Ishikawa (cell line): ENCODE measurements at regions not wholly inside any gene's neighbourhood (a gene's known extent, or its start where the extent isn't known, plus 50 kb on each side); places are given as distances from the start of the nearest gene placed in this dataset.

Experiments used
- CEBPB ChIP-seq: IDR thresholded peaks from 2 replicates; pipeline ENCODE4 v1.6.1; 2012
- CREB1 ChIP-seq: IDR thresholded peaks from 2 replicates; pipeline ENCODE4 v1.6.1; 2012; ENCODE audit warnings: low read depth
- EGR1 ChIP-seq: IDR thresholded peaks from 2 replicates; pipeline ENCODE4 v1.6.1; 2012
- EP300 ChIP-seq: IDR thresholded peaks from 2 replicates; pipeline ENCODE4 v1.6.1; 2012; ENCODE audit warnings: borderline replicate concordance
- FOXM1 ChIP-seq: IDR thresholded peaks from 2 replicates; pipeline ENCODE4 v1.6.1; 2012; ENCODE audit warnings: low read depth, borderline replicate concordance
- MAX ChIP-seq: IDR thresholded peaks from 2 replicates; pipeline ENCODE4 v1.6.1; 2012
- NFIC ChIP-seq: IDR thresholded peaks from 2 replicates; pipeline ENCODE4 v1.6.1; 2012
- RAD21 ChIP-seq: IDR thresholded peaks from 2 replicates; pipeline ENCODE4 v1.6.1; 2012; ENCODE audit warnings: low read depth
- REST ChIP-seq: IDR thresholded peaks from 2 replicates; pipeline ENCODE4 v1.6.1; 2012; ENCODE audit warnings: low read depth, mild to moderate bottlenecking
- TAF1 ChIP-seq: IDR thresholded peaks from 2 replicates; pipeline ENCODE4 v1.6.1; 2012; ENCODE audit warnings: low read depth, mild to moderate bottlenecking
- TCF12 ChIP-seq: IDR thresholded peaks from 2 replicates; pipeline ENCODE4 v1.6.1; 2012; ENCODE audit warnings: low read depth
- TEAD4 ChIP-seq: IDR thresholded peaks from 2 replicates; pipeline ENCODE4 v1.6.1; 2012
- USF1 ChIP-seq: IDR thresholded peaks from 2 replicates; pipeline ENCODE4 v1.6.1; 2012
- YY1 ChIP-seq: IDR thresholded peaks from 2 replicates; pipeline ENCODE4 v1.6.1; 2012; ENCODE audit warnings: low read depth
- ZBTB7A ChIP-seq: IDR thresholded peaks from 2 replicates; pipeline ENCODE4 v1.6.1; 2012; ENCODE audit warnings: low read depth

GRCh38 chr9:20023961-20024571 is 235.2 kb upstream of the SLC24A2 start:
- no peak for TF ChIP-seq NFIC
- no peak for TF ChIP-seq ZBTB7A
- TF ChIP-seq MAX: no peak
- TF ChIP-seq TAF1: no peak
- TF ChIP-seq CREB1: no peak
- TF ChIP-seq EGR1: no peak
- TF ChIP-seq CEBPB: no peak
- TF ChIP-seq REST: no peak
- no peak for TF ChIP-seq RAD21
- TF ChIP-seq TEAD4: no peak
- no peak for TF ChIP-seq TCF12
- no peak for TF ChIP-seq EP300
- TF ChIP-seq USF1: no peak
- no peak for TF ChIP-seq YY1
- TF ChIP-seq FOXM1: no peak

- TF ChIP-seq ZBTB7A (no peak), TAF1 (no peak), NFIC (no peak), YY1 (no peak), CREB1 (no peak), USF1 (no peak), FOXM1 (no peak), EP300 (no peak), TCF12 (no peak), REST (no peak), CEBPB (no peak), EGR1 (no peak), RAD21 (no peak)
Measured at GRCh38 chr9:20023210-20023905, 234.5 kb upstream of the SLC24A2 start.

GRCh38 chr9:20022410-20022809 is 233.6 kb upstream of the SLC24A2 start:
- TF ChIP-seq REST (no peak), USF1 (no peak), FOXM1 (no peak), NFIC (no peak)

GRCh38 chr9:20016611-20017010 is 227.8 kb upstream of the SLC24A2 start:
- no peak for TF ChIP-seq CREB1
- no peak for TF ChIP-seq EGR1
- no peak for TF ChIP-seq NFIC
- no peak for TF ChIP-seq USF1
- TF ChIP-seq EP300: no peak
- TF ChIP-seq CEBPB: no peak
- TF ChIP-seq YY1: no peak
